GM21447 (cell line): ENCODE measurements at regions not wholly inside any gene's neighbourhood (a gene's known extent, or its start where the extent isn't known, plus 50 kb on each side); places are given as distances from the start of the nearest gene placed in this dataset.

ENCODE experiments used
- ATAC-seq: cut with Tn5 transposase; IDR thresholded peaks from one replicate; pipeline ENCODE4 v1.9.1; 2021; ENCODE audit not compliant: unreplicated experiment

DNA sequence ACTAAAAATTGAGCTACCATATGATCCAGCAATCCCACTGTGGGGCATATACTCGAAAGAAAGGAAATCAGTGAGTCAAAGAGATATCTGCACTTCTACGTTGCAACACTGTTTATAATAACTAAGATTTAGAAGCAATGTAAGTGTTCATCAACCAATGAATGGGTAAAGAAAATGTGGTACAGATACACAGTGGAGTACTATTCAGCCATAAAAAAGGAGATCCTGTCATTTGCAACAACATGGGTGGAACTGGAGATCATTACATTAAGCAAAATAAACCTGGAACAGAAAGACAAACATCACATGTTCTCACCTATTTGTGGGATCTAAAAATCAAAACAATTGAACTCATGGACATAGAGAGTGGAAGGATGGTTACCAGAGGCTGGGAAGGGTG is 385.0 kb upstream of the TRIB2 start:
- no peak for ATAC-seq

DNA sequence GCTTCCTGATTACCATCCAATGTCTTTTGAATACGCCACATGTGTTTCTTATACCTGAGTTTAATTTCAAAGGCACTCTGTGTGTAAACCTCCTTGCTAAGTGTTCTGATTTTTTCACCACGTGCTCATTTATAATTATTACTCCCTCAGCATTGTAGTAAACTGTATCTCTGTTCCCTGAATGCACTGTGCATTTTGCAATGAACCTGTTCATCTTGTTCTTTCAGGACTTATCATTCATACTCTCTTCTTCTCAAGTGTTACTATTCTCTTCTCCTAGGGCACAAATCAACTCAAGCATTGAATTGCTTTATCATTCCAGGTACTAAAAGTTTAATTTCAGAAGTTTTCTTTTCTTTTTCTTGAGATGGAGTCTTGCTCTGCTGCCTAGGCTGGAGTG is 383.4 kb upstream of the TRIB2 start:
- ATAC-seq: no peak

DNA sequence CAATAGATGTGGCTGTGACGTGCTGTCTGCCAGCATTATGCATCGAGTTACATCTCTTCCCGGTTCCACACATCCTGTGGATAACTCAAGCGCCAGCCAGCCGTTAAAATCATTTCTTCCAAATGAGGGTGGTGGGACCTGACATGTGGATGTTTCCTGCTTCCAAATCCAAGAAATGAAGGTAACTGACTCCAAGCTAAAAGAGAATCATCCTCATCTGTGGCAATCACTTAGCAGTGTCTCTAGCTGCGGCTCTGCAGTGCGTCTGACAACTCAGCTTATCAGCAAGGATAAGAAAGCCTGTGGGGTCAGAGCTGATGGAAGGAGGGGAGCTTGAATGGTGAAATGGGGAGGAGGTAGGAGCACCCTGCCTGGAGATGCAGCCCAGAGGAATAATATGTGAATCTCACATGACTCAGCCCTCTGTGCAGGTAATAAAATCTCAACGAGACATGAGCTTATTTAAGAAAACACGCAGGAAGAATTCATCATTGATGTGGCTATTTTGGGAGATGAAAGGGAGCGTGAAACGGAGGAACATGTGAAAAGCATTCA is 382.2 kb upstream of the TRIB2 start:
- no peak for ATAC-seq

DNA sequence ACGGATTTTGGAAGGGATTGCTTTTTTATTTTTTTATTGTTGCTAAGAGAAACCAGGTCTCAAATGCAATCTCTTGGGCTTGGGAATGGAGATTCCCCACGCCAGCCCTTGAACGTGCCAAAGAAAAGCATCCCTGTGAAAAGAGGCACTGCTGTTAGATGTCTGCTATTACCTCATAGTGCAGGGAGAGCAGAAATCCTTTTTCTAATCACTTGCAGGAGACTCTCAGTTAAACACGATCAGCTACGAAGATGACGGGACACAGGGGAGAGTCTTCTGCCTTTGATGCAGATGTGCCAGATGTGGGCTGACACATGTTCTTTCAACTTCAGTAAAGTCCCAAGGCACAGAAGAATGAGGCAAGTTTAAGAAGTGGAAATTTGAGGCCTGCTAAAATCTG is 381.6 kb upstream of the TRIB2 start:
- no peak for ATAC-seq

DNA sequence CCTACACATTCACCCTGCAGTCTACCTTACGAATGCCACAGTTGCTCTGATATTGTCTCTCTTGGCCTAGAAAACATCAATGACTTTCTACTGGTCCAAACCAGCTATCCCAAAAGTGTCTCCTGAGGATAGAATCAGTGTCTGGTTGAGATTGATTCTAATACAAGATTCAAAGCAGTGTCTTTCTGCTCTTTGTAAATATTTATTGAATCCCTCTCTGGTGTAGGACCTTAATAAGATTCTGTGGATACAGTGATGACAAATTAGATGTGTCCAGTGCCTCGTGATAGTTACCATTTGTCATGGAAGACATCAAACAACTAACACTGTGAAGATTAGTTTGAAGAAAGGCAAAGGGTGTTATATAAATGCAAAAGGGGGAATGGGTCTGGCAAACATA is 380.7 kb upstream of the TRIB2 start:
- no peak for ATAC-seq

DNA sequence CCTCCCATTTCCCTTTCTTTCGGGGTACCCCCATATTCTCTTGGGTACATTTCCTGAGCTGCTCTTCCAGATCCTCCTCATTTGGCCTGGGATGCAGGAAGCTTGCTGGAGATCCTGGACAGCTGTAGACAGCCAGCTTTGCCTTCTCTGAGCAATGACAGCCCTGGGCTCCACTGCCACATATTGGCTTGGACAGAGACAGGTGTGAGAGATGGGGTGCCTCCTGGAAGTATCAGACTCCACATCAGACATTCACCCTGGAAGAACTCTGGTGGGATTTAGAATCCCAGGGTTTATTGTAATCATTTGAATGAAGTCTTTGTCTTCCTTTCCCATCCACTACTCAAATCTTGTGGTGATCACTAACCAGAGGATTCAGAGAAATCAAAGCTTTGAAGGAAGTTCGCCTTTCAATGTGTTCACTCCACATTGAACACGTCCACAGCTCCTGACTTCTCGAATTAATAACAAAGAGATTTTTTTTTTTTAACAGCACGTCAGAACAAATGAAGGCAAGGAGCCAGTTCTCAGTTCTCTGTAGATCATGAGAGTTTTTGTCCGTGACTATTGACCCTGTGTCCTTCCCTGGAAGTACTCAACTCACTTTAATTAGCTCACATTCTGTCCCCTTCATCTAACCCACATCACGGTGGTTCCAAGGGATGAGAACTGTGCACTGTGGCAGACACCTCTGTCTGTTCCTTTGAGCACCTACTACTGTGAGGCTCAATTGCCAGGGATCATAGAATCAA is 377.6 kb upstream of the TRIB2 start:
- ATAC-seq: no peak

DNA sequence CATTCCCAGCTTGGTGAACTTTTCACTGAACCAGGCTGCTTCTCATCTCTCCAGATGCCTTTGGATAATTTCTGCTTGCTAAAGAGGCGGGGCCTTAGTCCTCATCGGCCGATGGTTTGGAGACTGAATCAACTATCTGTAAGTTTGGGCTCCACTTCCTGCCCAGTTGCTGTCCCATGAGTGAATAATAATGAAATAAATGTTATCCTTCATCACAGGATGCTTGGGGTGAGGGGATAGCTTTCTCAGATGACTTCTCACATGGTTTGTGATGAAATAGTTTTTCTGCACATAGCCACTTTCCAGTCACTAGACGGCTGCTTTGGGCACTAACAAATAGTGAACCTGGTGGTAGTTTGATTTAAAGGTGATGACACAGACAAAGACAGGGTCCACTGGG is 376.6 kb upstream of the TRIB2 start:
- ATAC-seq: no peak

DNA sequence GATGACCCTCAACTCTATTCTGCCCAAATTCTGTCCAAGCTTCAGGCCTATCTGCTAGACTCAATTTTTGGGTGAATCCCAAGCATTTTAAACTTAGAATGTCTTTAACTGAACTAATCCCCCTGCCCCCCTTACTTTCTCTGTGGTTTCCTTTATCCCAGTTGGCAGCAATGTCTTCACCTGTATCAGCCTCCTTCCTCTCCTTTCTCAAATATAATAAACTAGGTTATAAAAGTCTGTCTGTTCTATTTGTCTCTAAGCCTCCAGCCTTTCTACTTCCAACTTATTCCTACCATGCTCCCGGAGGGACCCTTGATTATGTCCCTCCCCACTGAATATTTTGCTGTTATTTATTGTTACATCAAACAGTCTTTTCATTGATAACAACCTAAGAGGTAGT is 375.5 kb upstream of the TRIB2 start:
- ATAC-seq: no peak

DNA sequence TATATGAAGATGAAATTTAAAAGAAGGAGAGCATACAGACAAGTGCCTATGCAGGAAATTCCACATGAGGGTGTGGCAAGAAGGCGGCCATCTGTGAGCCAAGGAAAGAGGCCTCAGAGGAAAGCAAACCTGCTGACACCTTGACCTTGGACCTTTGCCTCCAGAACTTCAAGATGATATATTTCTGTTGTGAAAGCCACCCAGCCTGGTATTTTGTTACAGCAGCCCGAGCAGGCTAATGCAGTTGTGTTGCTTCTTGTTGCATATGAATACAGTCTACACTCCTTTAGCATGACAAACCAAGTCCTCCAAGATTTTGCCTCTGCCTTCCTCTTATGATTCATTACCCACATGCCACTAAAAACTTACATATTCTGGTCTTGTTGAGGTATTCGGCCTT is 374.8 kb upstream of the TRIB2 start:
- no peak for ATAC-seq

DNA sequence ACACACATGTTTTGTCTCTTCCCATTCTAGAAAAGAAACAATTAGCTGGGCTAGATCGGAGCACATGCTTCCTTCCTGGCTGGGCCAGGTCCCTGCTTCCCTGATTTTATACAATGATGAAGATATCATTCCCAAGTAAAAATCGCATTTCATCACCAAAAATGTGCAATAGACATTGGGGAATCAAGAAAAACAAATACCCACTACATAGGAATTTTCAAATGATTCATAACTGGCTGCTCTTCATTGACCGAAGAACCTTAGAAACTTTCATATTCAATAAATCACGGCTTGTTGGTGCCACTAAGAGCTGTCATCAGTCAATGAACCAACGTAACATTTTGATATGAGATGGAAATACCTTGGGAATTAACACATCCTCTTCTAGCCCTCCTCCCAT is 373.6 kb upstream of the TRIB2 start:
- no peak for ATAC-seq

DNA sequence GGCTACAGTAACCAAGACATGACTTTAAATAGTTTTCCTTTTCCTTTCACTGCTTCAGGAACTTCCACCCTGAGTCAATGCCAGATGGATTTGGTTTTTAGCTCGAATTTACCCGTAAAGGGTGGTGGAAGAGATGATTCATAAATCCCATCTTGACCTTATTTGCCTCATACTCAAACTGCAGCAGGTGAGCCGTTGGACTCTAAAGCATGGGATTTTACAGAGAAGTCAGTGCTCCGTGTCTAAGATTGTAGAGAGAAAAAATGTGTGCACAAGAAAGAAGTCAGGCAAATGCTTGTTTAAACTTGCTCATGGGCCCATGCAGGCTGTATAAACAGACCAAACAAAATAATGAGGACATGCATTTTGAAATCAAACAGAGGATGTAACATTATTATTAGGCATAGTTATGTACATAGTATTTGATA is 369.7 kb upstream of the TRIB2 start:
- ATAC-seq: no peak

DNA sequence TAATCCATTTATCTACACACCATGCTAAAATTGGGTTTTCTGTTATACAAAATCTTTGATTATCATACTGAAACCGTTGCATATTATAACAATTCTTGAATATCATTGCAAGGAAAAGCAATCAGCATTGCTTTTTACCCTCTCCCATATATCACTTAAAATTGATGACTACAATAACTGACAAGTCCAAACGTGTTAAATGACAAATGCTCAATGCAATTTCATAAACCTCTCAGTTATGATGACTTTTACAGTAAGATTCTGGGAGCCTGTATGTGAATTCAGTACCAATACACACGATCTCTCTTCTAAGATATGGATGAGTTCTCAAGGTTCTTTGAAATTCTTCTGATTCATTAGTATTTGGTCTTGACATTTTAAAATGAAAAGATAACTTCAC is 368.5 kb upstream of the TRIB2 start:
- ATAC-seq: no peak

DNA sequence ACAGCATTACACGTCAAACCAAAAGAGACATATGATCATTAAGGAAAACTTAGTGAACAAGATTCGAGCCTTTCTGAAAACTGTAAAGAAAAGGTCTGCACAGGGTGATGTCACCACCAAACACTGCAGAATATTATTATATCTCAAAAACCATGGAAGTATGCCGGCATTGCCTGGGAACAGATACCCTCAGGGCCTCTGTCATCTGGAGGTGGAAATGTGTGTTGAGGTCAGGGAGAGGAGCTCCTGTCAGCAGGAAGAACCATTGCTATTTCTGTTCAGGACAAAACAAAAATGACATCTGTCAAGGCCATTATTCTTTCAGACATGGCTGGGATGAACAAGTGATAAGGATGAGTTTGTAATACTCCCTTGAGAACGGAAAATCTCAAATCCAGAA is 365.9 kb upstream of the TRIB2 start:
- no peak for ATAC-seq

DNA sequence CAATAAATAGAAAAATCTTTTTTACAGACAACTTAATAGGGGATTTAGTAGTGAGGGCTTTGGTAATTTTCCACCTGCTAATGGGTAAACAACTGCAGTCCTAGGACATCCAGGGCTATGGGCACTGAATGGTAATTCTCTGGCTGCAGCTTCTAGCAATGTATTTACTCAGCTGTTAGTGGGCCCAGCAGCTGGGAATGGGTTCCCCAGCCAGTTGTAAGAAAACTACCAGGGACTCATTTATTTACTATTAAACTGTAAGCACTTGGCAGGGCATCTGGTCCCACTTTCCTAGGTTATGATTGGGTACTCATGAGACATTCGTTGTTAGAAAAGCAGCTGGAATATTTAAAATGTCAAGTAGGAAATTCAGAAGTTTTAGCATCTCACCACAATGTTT is 363.8 kb upstream of the TRIB2 start:
- no peak for ATAC-seq

DNA sequence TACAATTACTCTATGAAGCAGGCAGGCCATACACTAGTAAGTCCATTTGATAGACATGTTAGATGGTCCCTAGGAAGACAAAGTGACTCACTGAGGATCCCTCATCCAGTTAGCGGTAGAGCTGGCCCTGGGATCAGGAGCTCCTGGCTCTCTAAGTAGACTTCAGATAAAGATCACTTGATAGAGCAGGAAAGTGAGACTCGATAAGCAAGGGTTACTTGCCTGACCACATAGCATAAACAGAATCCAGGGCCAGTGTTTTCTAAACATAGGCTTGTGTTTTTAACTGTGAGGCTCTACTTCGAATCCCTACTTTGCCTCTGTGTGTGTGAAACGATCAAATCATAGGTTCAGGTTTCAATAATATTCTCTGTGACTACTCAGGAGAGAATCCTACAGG is 355.2 kb upstream of the TRIB2 start:
- ATAC-seq: no peak

DNA sequence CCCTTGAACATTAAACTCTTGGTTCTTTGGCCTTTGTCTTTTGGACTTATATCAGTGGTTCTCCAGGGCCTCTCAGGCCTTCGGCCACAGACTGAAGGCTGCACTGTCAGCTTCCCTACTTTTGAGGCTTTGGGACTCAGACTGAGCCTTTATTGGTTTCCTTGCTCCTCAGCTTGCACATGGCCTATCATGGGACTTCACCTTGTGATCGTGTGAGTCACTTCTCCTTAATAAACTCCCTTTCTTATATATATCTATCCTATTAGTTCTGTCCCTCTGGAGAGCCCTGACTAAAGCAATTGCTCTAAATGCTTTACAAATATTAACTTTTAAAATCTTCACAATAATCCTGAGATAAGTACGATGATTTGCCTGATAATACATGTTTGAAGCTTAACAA is 353.6 kb upstream of the TRIB2 start:
- ATAC-seq: no peak

DNA sequence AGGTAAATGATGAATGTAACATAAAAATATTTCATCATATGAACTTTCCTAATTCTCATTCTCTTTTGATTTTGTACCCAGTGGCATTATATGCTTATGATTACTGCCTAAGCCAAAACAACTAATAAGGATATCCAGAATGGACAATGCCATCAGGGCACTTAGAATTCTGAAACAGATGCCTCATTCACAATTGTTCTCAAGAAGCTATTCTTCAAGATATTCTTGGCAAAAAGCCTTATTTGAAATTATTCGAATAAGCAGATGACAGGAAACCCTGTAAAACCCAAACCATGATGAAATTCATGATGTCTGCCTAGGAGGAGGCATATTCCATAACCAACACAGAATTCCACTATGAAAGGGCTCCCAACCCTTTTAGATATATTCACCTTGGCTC is 353.2 kb upstream of the TRIB2 start:
- ATAC-seq: no peak

DNA sequence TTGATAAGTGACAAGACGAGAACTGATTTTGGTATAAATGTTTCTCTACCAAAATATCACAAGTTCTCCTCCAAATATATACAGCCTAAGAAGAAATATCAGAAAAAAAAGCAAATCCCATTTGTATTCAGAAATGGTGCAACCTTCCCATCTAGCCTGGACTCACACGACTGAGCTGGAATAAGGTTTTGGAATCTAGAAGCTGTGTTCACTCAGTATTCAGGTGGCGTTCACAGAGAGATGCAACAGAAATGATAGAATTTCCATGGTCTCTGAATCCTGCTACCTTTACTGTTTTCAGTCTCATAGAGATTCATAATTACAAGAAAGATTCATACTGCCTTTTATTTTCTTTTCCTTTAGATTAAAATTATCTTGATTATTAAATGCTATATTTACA is 347.2 kb upstream of the TRIB2 start:
- ATAC-seq: no peak

DNA sequence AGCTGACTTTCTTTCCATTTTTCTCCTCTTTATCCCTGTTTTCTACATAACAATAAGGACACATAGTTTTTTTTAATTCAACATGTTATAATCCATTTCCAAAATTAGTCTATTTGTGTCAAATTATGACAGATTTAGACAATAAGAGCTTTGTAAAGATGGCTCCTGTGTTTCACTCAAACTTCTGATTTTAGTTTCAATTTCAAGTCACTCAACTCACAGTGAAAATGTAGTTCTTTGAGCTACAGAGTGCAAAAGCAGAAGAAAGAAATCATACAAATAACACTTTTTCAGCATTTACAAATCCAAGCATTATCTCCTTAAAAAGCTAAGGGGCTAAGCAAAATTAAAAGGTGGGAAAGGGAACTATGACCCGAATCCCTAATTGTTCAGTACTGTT is 340.7 kb upstream of the TRIB2 start:
- no peak for ATAC-seq

DNA sequence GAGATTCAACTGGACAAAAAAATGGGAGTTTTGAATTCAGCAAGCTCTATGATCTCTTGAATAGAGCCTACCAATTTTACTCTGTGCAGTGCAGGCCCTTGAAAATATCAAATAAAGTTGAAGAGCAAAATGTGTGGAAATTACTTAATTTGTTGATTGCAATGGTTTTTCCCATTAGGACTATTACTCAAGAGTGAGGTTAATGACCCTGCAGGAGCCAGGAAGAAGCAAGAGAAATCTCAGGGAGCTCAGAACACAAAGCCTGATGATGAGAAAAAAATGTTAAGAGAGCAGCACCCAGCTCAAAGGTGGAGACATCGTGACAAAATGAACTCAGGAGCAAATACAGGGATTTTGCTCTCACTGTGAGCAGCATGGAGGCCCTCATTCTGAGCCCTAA is 337.6 kb upstream of the TRIB2 start:
- no peak for ATAC-seq

DNA sequence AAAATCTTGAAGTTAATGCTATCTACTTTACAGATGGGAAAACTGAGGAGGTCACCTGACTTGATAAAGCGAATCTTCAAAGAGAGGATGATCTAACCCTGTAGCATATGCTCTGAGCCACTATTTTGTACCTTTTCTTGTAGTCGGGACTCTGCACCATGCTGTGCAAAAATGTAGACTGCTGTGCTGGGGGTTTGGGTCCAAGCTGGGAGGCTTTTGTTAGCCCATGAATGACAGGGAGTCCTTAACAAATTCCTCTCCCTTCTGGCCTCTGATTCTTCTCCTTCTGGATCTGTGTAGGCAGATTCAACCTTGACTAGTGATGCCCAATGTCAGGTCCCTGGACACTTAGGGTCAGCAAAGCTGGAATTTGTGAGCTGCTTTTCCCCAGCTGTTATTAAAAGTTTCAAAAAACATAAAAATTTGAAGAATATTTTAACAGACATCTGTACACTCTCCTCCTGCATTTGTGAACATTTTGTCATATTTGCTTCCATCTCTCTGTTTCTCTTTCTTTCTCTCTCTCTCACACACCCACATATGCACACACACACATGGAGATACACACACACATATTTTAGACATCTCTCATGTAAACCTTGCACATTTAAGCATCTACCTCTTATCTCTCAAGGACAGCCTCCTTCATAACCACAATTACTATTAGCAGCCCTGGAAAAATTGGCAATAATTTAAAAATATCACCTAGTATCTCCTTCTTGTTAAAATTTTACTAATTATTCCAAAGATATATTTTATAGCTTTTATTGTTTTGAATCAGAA is 335.0 kb upstream of the TRIB2 start:
- ATAC-seq: no peak

DNA sequence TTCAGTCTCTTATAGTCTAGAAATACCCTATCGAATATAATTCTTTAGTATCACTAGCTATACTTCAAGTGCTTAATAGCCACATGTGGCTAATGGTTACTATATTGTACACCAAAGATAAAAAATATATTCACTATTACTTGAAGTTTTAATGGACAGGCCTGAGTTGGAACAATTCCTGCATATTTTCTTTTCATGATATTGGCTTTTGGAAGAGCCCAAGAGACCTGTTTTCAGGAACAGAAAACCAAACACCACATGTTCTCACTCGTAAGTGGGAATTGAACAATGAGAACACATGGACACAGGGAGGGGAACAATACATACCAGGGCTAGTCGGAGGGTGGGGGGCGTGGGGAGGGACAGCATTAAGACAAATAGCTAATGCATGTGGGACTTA is 334.4 kb upstream of the TRIB2 start:
- no peak for ATAC-seq
